GM13976 (cell line): ENCODE measurements at regions not wholly inside any gene's neighbourhood (a gene's known extent, or its start where the extent isn't known, plus 50 kb on each side); places are given as distances from the start of the nearest gene placed in this dataset.

ENCODE experiments used
- DNase-seq: peaks from one replicate; pipeline ENCODE4 v3.0.0; 2012; ENCODE audit warnings: low spot score
- in situ Hi-C: fragments of 300-500 bp; cut with MboI; formaldehyde crosslinking; loops from one replicate; pipeline ENCODE4 v1.12.0; 2022; ENCODE audit warnings: low sequenced_read_pairs, mixed read lengths, inconsistent platforms; ENCODE audit not compliant: unreplicated experiment
- TF ChIP-seq, protein P1 (sequence below): IDR thresholded peaks from 2 replicates; pipeline ENCODE4 v1.5.1; 2012; ENCODE audit warnings: borderline replicate concordance, mild to moderate bottlenecking; ENCODE audit not compliant: insufficient read depth; ENCODE audit errors: extremely low read depth, missing control alignments, control extremely low read depth

- in situ Hi-C loops, result no loop called here
- no peak for DNase-seq
- TF ChIP-seq, protein P1, sequence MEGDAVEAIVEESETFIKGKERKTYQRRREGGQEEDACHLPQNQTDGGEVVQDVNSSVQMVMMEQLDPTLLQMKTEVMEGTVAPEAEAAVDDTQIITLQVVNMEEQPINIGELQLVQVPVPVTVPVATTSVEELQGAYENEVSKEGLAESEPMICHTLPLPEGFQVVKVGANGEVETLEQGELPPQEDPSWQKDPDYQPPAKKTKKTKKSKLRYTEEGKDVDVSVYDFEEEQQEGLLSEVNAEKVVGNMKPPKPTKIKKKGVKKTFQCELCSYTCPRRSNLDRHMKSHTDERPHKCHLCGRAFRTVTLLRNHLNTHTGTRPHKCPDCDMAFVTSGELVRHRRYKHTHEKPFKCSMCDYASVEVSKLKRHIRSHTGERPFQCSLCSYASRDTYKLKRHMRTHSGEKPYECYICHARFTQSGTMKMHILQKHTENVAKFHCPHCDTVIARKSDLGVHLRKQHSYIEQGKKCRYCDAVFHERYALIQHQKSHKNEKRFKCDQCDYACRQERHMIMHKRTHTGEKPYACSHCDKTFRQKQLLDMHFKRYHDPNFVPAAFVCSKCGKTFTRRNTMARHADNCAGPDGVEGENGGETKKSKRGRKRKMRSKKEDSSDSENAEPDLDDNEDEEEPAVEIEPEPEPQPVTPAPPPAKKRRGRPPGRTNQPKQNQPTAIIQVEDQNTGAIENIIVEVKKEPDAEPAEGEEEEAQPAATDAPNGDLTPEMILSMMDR, result no peak
Observed at GRCh38 chr2:238726670-238727584, 121.0 kb upstream of the TWIST2 start.

DNA sequence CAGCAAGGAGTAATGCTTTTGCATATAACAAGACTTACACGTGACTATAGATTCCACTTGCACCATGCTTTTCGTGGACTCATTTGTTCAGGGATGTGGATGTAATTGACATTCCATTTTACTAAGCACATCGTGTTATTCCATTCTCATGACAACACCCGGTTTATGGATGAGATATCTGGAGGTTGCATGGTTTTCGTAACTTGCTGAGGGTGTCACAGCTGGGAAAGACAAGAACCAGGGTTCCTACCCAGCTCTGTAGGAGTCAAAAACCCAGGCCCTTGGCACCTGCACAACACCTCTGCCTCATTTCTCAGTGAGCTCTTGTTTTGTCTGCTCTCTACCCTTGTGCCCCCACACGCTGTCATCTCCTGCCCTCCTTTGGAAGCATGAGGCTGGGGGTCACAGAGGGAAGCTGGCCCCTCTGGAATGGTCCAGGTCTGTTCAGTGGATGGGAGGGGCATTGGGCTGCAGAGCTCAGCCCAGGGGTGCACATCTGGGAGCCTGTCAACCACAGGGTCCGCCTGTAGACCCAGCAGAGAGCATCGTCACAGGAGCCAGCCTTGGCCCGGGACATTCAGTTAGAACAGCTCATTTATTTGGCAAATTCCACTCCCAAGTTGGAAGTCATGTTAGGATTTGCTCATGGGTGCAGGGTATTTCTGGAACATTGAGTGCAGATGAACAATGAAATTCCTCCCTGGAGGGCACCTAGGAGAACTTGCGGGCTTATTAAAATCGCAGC, 120.1 kb upstream of the TWIST2 start:
- in situ Hi-C loops, result no loop called here
- TF ChIP-seq, protein P1, result no peak
- DNase-seq, result no peak

DNA sequence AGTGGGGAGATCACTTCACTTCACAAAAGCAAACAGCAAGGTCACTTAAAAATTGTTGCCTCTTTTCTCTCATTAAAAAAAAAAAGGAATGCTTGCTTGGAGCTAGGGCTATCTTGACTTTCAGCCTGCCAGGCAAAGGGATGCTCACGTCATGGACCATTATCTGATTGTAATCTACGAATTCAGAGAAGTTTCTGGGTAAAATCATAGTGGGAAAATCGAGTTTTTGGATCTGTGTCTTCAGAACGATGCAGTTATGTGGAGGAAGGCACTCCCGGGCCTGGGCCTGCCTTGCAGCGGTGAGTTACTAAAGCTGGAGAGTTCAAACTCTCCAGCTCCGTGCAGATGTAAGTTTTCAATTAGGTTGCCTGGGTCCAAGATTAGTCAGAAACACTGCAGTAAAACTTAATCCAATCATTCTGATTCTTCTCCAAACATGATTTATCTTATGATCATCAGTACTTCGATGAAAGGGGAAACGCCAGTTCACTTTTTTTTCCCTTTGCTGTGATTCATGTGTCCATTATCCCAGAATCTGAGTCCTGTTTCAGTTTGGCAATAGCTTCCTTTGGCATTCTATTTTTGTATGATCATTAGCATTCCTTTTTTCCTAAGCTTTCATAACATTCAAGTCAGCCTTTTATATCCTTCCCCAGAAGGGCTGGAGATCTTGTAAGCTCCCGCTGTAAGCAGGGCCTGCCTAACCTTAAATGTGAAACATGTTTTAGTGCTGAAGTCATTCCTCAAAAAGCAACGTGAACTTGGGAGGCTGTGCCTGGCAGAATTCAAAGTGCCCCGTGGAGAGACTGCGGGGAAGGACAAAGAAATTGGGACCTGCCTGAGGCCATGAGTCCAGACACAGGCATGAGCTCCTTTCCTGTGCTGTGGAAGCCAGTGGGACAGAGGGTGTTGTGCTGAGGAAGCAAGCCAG, 119.3 kb upstream of the TWIST2 start:
- TF ChIP-seq, protein P1, result no peak
- in situ Hi-C loops, result no loop called here
- DNase-seq, result no peak

DNA sequence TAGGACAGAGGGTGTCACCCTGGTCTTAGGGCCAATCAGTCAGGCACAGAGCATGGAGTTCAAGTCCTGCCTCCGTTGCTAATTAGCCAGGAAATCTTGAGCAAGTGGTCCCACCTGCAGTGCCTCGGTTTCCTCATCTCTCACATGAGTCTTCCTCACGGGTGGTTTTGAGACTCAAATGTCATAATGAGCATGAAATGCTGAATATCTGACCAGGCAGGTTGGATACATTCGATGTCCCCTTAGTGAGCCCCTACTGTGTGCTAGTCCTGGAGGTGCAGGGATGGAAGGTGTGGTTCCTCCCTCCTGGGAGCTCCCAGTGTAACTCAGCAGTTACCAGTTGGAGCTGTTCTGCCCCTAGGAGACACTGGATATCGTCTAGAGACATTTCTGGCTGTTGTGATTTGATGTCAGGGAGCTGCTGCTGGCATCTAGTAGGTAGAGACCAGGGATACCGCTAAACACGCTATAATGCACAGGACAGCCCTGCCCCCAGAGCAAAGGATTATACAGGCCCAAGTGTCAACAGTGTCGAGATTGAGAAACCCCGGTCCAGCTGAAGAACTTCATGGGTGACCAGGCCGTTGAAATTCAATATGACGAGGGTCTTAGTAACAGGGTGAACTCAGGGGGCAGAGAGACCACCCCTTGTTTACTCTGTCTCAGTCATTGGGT, 118.5 kb upstream of the TWIST2 start:
- TF ChIP-seq, protein P1, result no peak
- no peak for DNase-seq
- in situ Hi-C loops, result no loop called here

DNA sequence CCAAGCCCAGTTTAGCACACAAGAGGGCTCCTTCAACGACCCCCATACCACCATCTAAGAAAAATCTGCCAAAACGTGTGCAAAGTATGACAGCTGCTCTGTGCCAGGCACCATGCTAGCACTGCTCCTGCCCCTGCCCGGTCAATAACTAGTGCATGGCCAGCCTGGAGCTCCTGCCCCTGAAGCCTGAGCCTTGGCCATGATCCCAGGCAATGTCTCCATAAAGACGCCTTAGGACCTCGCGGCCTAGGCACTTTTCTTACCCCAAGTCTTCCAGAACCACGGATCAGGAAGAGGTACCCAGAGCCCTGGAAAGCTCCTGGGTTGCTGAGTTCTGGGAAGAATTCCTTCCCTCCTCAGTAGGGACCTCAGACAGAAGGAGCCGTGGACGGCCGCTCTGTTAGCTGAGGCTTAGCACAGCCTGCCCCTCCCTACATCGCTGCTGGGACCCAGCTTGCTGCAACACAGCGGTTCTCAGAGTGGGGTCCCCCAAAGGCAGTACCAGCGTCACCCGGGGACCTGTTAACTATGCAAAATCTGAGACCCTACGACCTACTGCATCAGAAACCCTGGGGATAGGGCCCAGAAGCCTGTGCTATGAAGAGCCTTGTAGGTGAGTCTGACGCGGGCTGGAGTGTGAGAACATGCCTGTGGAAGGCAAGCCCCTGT, 117.8 kb upstream of the TWIST2 start:
- TF ChIP-seq, protein P1, result no peak
- in situ Hi-C loops, result no loop called here
- no peak for DNase-seq
